NB4 (cell line): ENCODE measurements at regions not wholly inside any gene's neighbourhood (a gene's known extent, or its start where the extent isn't known, plus 50 kb on each side); places are given as distances from the start of the nearest gene placed in this dataset.

ENCODE experiments used
- DNase-seq: peaks from one replicate; pipeline ENCODE4 v3.0.0; 2010; ENCODE audit warnings: low read depth
- H3K4me3 ChIP-seq: one replicate; pipeline ENCODE4 v1.5.1; 2011; ENCODE audit warnings: mild to moderate bottlenecking, low read depth, low read length, moderate library complexity
- MYC ChIP-seq: IDR thresholded peaks from 2 replicates; pipeline ENCODE4 v1.6.1; 2011; ENCODE audit warnings: low read depth, low read length
- POLR2A ChIP-seq: IDR thresholded peaks from 2 replicates; pipeline ENCODE4 v1.6.1; 2011; ENCODE audit warnings: mild to moderate bottlenecking; ENCODE audit not compliant: insufficient read length; ENCODE audit errors: extremely low read depth
- TF ChIP-seq, protein P1 (sequence below): IDR thresholded peaks from one replicate; pipeline ENCODE4 v1.5.1; 2012; ENCODE audit warnings: low read depth, low read length
- TF ChIP-seq, protein P2 (sequence below): IDR thresholded peaks from 2 replicates; pipeline ENCODE4 v1.6.1; 2011; ENCODE audit warnings: low read depth, low read length

DNA sequence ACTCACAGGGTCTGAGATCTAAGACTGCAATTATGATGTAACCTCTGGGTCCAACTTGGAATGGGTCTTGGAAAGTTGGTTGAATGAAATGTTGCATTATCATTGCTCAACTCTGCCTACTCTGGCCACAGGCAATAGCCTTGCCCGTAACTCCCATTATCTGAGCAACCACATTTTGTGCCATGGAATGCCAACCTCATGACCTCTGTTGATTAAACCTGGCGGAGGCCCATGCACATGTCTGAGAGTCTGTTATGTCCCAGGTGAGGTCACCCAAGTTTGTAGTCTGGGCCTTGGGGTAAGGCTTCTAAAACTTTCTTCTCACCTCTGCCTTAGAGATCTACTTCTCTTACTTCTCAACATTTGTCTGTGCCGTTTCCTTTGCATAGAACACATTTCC is 140.9 kb downstream of the TBX5 start:
- no peak overlapping the region for H3K4me3 ChIP-seq
- DNase-seq, result no peak
- no peak for TF ChIP-seq POLR2A
- TF ChIP-seq, protein P1, sequence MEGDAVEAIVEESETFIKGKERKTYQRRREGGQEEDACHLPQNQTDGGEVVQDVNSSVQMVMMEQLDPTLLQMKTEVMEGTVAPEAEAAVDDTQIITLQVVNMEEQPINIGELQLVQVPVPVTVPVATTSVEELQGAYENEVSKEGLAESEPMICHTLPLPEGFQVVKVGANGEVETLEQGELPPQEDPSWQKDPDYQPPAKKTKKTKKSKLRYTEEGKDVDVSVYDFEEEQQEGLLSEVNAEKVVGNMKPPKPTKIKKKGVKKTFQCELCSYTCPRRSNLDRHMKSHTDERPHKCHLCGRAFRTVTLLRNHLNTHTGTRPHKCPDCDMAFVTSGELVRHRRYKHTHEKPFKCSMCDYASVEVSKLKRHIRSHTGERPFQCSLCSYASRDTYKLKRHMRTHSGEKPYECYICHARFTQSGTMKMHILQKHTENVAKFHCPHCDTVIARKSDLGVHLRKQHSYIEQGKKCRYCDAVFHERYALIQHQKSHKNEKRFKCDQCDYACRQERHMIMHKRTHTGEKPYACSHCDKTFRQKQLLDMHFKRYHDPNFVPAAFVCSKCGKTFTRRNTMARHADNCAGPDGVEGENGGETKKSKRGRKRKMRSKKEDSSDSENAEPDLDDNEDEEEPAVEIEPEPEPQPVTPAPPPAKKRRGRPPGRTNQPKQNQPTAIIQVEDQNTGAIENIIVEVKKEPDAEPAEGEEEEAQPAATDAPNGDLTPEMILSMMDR, result no peak
- TF ChIP-seq MYC, result no peak
- TF ChIP-seq, protein P2, sequence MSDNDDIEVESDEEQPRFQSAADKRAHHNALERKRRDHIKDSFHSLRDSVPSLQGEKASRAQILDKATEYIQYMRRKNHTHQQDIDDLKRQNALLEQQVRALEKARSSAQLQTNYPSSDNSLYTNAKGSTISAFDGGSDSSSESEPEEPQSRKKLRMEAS, result no peak

DNA sequence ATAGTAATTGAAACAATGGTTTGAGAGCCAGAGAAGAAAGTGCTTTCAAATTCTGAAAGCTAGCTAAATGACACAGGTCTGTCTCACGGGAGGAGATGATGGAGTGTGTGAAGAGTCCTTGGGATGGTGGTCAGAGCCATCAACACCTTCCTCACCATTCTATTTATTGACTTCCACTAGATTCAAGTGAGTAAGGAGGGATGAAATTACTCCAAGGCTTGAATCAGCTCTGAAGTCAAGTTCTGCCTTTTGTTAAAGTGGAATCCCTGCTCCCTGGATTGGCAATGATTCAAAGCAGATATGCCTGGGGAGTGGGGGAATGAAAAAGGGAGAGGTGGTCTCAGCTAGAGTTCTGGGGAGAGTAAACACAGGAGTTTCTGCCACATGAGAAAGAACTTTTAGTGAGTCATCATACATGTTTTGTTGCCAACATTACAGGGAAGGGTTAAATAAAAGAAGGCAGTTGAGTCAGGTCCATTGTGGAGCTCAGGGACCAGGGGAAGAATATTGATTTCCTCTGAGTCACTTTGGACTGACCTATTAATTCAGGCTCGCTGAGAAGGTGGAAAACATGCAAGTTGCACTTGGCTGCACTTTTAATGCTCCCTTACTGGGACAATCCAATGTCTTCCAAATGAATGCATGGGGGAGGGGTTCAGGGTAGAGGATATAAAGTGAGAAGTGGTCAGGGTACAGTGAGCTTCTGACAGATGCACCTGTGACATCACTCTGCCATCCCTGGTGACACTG is 142.7 kb downstream of the TBX5 start:
- TF ChIP-seq, protein P1, result no peak
- TF ChIP-seq POLR2A, result no peak
- H3K4me3 ChIP-seq, result no peak overlapping the region
- no peak for DNase-seq

DNA sequence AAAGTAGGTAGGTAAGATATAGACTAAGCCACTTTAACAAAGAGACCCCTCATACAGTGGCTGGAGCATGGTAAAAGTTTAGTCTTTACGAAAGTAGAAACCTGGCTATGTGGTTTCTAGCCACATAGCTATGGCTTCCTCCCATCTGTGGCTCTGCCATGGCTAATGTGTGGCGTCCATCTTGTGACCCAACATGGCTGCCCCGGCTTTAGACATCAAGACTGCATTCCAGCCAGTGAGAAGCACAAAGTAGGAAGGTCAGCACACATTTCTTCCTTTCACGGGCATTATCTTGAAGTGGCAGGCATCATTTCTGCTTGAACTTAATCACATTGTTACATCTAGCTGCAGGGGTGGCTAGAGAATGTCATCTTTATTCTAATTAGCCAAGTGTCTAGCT is 148.3 kb downstream of the TBX5 start:
- TF ChIP-seq, protein P1, result no peak
- TF ChIP-seq POLR2A, result no peak
- no peak for TF ChIP-seq MYC
- TF ChIP-seq, protein P2, result no peak
- no peak for DNase-seq
- no peak overlapping the region for H3K4me3 ChIP-seq

DNA sequence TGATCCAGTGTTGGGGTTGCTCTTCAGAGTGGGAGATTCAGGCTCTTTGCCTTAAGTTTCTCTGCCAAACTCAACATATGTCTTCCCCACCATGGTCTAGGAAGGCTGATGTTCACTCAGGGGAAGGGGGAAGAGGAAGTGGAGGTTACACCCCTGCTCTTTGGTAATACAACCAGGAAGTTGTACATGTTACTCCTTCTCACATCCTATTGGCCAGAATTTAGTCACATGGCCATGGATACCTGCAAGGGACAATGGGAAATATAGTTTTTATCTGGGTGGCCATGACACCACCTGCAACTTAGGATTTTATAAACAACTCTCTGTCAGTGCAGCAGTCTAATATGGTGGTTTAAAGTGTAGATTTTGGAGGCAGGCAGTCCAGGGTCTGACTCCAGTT is 150.9 kb downstream of the TBX5 start:
- TF ChIP-seq POLR2A, result no peak
- peak; percentile 28 for DNase-seq
- H3K4me3 ChIP-seq, result no peak overlapping the region

DNA sequence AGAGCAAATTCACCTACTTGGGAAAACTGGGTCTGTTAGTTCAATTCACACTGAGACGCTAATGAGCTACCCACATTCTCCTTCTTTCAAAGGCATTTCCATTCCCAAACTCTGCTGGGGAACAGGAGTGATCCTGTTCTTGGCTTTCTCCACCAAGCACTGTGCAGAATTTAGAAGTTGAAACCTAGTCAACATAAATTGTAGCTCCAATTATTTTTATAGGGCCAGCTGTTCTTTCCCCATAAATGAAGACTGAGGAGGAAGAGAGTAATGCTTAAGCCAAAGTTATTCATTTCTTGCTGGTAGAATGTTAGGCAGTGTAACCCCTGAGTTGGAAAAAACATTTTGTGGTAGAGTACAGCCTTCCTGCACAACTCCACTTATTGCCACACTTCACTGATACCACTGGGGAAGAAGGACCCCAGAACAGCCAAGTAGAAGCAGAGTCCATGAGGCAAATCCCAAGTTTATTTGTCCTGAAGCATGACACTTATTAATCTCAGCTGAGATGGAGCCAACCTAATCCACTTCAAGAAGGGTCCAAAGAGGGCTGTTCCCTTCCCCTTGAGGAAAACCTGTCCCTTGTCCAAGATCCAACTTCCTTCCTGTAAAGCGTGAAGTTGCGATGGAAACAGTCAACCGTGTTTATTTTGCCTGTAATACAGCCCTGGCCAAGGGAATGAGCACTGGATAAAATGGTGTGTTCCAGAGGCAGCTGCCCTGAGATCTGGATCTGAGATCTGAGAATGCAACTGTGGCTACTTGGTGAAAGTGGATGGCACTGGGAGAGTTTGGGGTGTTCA is 151.8 kb downstream of the TBX5 start:
- DNase-seq, result no peak

DNA sequence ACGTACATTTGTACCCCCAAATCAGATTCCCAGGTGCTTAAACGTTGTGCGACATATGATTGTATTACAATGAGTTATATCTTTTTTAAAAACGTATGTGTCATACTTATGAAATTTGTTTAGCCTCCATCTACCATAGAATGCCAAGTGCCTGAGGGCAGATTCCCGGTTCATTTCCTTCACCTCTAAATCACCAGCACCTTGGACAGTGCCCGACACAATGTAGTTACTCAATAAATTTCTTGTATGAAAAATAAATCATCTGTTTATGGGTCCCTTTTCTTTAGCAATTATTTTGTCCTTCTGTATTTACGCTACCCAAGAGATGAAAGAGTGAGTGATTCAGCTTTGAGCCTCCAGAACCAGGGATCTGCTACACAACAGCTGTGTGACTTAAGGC is 157.4 kb downstream of the TBX5 start:
- no peak for DNase-seq
- no peak overlapping the region for H3K4me3 ChIP-seq
- TF ChIP-seq MYC (no peak), POLR2A (no peak)
- TF ChIP-seq, protein P2, result no peak
- TF ChIP-seq, protein P1, result no peak

More for the DNA sequence above, 151.8 kb downstream of the TBX5 start:
- H3K4me3 ChIP-seq, result no peak overlapping the region
- TF ChIP-seq MYC, result no peak
- TF ChIP-seq, protein P1, result no peak
- TF ChIP-seq, protein P2, result no peak
- no peak for TF ChIP-seq POLR2A
